ENCODE measurements at regions not wholly inside any gene's neighbourhood (a gene's known extent, or its start where the extent isn't known, plus 50 kb on each side); places are given as distances from the start of the nearest gene placed in this dataset.

- Histone ChIP-seq H3K27me3 (ENCODE audit: insufficient read depth, low read length) (no peaks in the 10 kb centered on the region), H3K27ac (ENCODE audit: low read depth, low read length) (no peak overlapping the region), H3K36me3 (ENCODE audit: insufficient read depth, low read length) (no peaks in the 10 kb centered on the region), H2AFZ (ENCODE audit: low read depth, low read length) (no peak overlapping the region), H4K20me1 (ENCODE audit: insufficient read depth, low read length) (no peaks in the 10 kb centered on the region), H3K9me3 (ENCODE audit: insufficient read depth, low read depth, low read length) (peaks cover 4% of the 10 kb centered on the region), H3K4me2 (ENCODE audit: low read length) (no peak overlapping the region), H3K79me2 (ENCODE audit: insufficient read depth, low read length) (no peaks in the 10 kb centered on the region), H3K4me3 (ENCODE audit: insufficient read depth, low read depth, low read length) (no peak overlapping the region), H3K9ac (ENCODE audit: low read length) (no peak overlapping the region), H3K4me1 (ENCODE audit: insufficient read depth, low read length) (no peaks in the 10 kb centered on the region)
- Mint-ChIP-seq H3K36me3 (ENCODE audit: low read depth, unreplicated experiment) (peaks cover 2% of the 10 kb centered on the region), H3K27ac (ENCODE audit: unreplicated experiment) (no peak overlapping the region), H3K4me3 (ENCODE audit: unreplicated experiment) (no peak overlapping the region), H3K4me1 (ENCODE audit: low read depth, unreplicated experiment) (peaks cover 15% of the 10 kb centered on the region), H3K27me3 (ENCODE audit: low read depth, unreplicated experiment) (no peaks in the 10 kb centered on the region), H3K9me3 (ENCODE audit: unreplicated experiment) (peaks cover 8% of the 10 kb centered on the region)
- no peak for TF ChIP-seq CTCF (IDR thresholded peaks at IDR 0.05; ENCODE audit: insufficient read depth, low read depth, low read length)
- TF ChIP-seq EZH2 (IDR thresholded peaks at IDR 0.05; ENCODE audit: insufficient read depth, low read length): no peak
- DNase-seq (ENCODE audit: low read depth) (no peak), FAIRE-seq (no peak)
Observed at GRCh38 chr5:82745016-82745415, 332.2 kb downstream of the TMEM167A start.

- Histone ChIP-seq H3K36me3 (ENCODE audit: insufficient read depth, low read length) (no peaks in the 10 kb centered on the region), H3K9ac (ENCODE audit: low read length) (no peak overlapping the region), H3K79me2 (ENCODE audit: insufficient read depth, low read length) (no peaks in the 10 kb centered on the region), H3K4me1 (ENCODE audit: insufficient read depth, low read length) (peaks cover 4% of the 10 kb centered on the region), H2AFZ (ENCODE audit: low read depth, low read length) (no peak overlapping the region), H4K20me1 (ENCODE audit: insufficient read depth, low read length) (no peaks in the 10 kb centered on the region), H3K4me2 (ENCODE audit: low read length) (no peak overlapping the region), H3K27me3 (ENCODE audit: insufficient read depth, low read length) (no peaks in the 10 kb centered on the region), H3K9me3 (ENCODE audit: insufficient read depth, low read depth, low read length) (no peaks in the 10 kb centered on the region), H3K4me3 (ENCODE audit: insufficient read depth, low read depth, low read length) (no peak overlapping the region), H3K27ac (ENCODE audit: low read depth, low read length) (no peak overlapping the region)
- H3K36me3 Mint-ChIP-seq (ENCODE audit: low read depth, unreplicated experiment): no peaks in the 10 kb centered on the region
- no peak overlapping the region for H3K27ac Mint-ChIP-seq (ENCODE audit: unreplicated experiment)
- DNase-seq (ENCODE audit: low read depth) (no peak), FAIRE-seq (no peak)
- H3K4me1 Mint-ChIP-seq (ENCODE audit: low read depth, unreplicated experiment): peaks cover 4% of the 10 kb centered on the region
- H3K9me3 Mint-ChIP-seq (ENCODE audit: unreplicated experiment): no peaks in the 10 kb centered on the region
- TF ChIP-seq EZH2 (IDR thresholded peaks at IDR 0.05; ENCODE audit: insufficient read depth, low read length): no peak
- no peak for TF ChIP-seq CTCF (IDR thresholded peaks at IDR 0.05; ENCODE audit: insufficient read depth, low read depth, low read length)
- no peak overlapping the region for H3K4me3 Mint-ChIP-seq (ENCODE audit: unreplicated experiment)
- no peaks in the 10 kb centered on the region for H3K27me3 Mint-ChIP-seq (ENCODE audit: low read depth, unreplicated experiment)
Observed at GRCh38 chr5:82738681-82739269, 338.4 kb downstream of the TMEM167A start.

- H3K4me1 ChIP-seq (ENCODE audit: insufficient read depth, low read length): peaks cover 4% of the 10 kb centered on the region
- H3K36me3 ChIP-seq (ENCODE audit: insufficient read depth, low read length): no peaks in the 10 kb centered on the region
- Mint-ChIP-seq H3K27ac (ENCODE audit: unreplicated experiment) (no peak overlapping the region), H3K36me3 (ENCODE audit: low read depth, unreplicated experiment) (no peaks in the 10 kb centered on the region), H3K4me1 (ENCODE audit: low read depth, unreplicated experiment) (peaks cover 4% of the 10 kb centered on the region), H3K27me3 (ENCODE audit: low read depth, unreplicated experiment) (no peaks in the 10 kb centered on the region), H3K9me3 (ENCODE audit: unreplicated experiment) (no peaks in the 10 kb centered on the region), H3K4me3 (ENCODE audit: unreplicated experiment) (no peak overlapping the region)
- no peaks in the 10 kb centered on the region for H3K27me3 ChIP-seq (ENCODE audit: insufficient read depth, low read length)
- DNase-seq (ENCODE audit: low read depth) (peak; percentile 71), FAIRE-seq (no peak)
- H3K9ac ChIP-seq (ENCODE audit: low read length): no peak overlapping the region
- H3K4me2 ChIP-seq (ENCODE audit: low read length): no peak overlapping the region
- H4K20me1 ChIP-seq (ENCODE audit: insufficient read depth, low read length): no peaks in the 10 kb centered on the region
- H3K4me3 ChIP-seq (ENCODE audit: insufficient read depth, low read depth, low read length): no peak overlapping the region
- H3K79me2 ChIP-seq (ENCODE audit: insufficient read depth, low read length): no peaks in the 10 kb centered on the region
- no peak overlapping the region for H2AFZ ChIP-seq (ENCODE audit: low read depth, low read length)
- no peak for TF ChIP-seq EZH2 (IDR thresholded peaks at IDR 0.05; ENCODE audit: insufficient read depth, low read length)
- TF ChIP-seq CTCF (IDR thresholded peaks at IDR 0.05; ENCODE audit: insufficient read depth, low read depth, low read length): no peak
- no peaks in the 10 kb centered on the region for H3K9me3 ChIP-seq (ENCODE audit: insufficient read depth, low read depth, low read length)
- H3K27ac ChIP-seq (ENCODE audit: low read depth, low read length): no peak overlapping the region
Observed at GRCh38 chr5:82735160-82735789, 341.9 kb downstream of the TMEM167A start.
